GM12878 (cell line): ENCODE measurements at regions not wholly inside any gene's neighbourhood (a gene's known extent, or its start where the extent isn't known, plus 50 kb on each side); places are given as distances from the start of the nearest gene placed in this dataset.

ENCODE experiments used
- CEBPZ ChIP-seq: fragments of 150-350 bp; IDR thresholded peaks from 2 replicates; pipeline ENCODE4 v1.6.1; 2016; ENCODE audit warnings: low read depth, low read length
- CHD4 ChIP-seq: fragments of 200-600 bp; sonication (generic); IDR thresholded peaks from 2 replicates; pipeline ENCODE4 v1.6.1; 2016; ENCODE audit warnings: mild to moderate bottlenecking
- ESRRA ChIP-seq: IDR thresholded peaks from 2 replicates; pipeline ENCODE4 v1.6.1; 2012; ENCODE audit warnings: mild to moderate bottlenecking, low read length, improper control_type of control experiment
- MEF2B ChIP-seq: fragments of 450-650 bp; IDR thresholded peaks from 2 replicates; pipeline ENCODE4 v1.6.1; 2018; ENCODE audit warnings: mild to moderate bottlenecking, moderate library complexity; ENCODE audit not compliant: partially characterized antibody, poor library complexity, severe bottlenecking
- MTA3 ChIP-seq: IDR thresholded peaks from 2 replicates; pipeline ENCODE4 v1.6.1; 2012; ENCODE audit warnings: low read length, inconsistent platforms, borderline replicate concordance
- PAX5 ChIP-seq: IDR thresholded peaks from 2 replicates; pipeline ENCODE4 v1.6.1; 2011; ENCODE audit warnings: low read depth, low read length, borderline replicate concordance
- SP1 ChIP-seq: IDR thresholded peaks from one replicate; pipeline ENCODE4 v1.6.1; 2011; ENCODE audit warnings: low read depth, low read length
- TAF1 ChIP-seq: IDR thresholded peaks from 2 replicates; pipeline ENCODE4 v1.6.1; 2011; ENCODE audit warnings: mild to moderate bottlenecking, low read depth, low read length, borderline replicate concordance
- YY1 ChIP-seq: IDR thresholded peaks from 2 replicates; pipeline ENCODE4 v1.6.1; 2011; ENCODE audit warnings: low read depth, mild to moderate bottlenecking, low read length
- TF ChIP-seq, protein P1 (sequence below): IDR thresholded peaks from 2 replicates; pipeline ENCODE4 v1.6.1; 2012; ENCODE audit warnings: improper control_type of control experiment, low read depth, low read length; ENCODE audit not compliant: insufficient replicate concordance
- TF ChIP-seq, protein P2 (sequence below): IDR thresholded peaks from 2 replicates; pipeline ENCODE4 v1.6.1; 2011; ENCODE audit warnings: borderline replicate concordance, low read depth, mild to moderate bottlenecking, moderate library complexity, low read length; ENCODE audit not compliant: insufficient read depth, poor library complexity, severe bottlenecking
- TF ChIP-seq, protein P3 (sequence below): IDR thresholded peaks from 2 replicates; pipeline ENCODE4 v1.6.1; 2012; ENCODE audit warnings: mild to moderate bottlenecking, low read depth, low read length

DNA sequence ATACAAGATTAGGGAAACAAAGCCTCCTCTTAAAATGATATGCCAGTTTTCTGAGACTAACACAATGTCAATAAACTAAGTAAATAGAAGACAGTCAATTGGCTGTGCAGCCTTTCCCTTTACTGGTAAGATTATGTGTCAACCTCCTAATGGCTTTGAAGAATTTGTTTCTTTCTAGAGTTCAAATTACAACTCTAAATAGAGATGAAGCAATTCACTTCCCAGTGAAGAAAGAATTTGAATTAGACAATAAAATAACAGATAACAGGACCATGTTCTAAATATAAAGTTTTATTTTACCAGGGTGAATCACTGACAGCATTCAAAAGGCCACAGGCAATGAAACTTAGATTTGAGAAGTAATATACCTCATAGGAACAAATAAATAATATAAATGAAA is 680.3 kb downstream of the PLA2G4A start (continued):
- TF ChIP-seq, protein P1, sequence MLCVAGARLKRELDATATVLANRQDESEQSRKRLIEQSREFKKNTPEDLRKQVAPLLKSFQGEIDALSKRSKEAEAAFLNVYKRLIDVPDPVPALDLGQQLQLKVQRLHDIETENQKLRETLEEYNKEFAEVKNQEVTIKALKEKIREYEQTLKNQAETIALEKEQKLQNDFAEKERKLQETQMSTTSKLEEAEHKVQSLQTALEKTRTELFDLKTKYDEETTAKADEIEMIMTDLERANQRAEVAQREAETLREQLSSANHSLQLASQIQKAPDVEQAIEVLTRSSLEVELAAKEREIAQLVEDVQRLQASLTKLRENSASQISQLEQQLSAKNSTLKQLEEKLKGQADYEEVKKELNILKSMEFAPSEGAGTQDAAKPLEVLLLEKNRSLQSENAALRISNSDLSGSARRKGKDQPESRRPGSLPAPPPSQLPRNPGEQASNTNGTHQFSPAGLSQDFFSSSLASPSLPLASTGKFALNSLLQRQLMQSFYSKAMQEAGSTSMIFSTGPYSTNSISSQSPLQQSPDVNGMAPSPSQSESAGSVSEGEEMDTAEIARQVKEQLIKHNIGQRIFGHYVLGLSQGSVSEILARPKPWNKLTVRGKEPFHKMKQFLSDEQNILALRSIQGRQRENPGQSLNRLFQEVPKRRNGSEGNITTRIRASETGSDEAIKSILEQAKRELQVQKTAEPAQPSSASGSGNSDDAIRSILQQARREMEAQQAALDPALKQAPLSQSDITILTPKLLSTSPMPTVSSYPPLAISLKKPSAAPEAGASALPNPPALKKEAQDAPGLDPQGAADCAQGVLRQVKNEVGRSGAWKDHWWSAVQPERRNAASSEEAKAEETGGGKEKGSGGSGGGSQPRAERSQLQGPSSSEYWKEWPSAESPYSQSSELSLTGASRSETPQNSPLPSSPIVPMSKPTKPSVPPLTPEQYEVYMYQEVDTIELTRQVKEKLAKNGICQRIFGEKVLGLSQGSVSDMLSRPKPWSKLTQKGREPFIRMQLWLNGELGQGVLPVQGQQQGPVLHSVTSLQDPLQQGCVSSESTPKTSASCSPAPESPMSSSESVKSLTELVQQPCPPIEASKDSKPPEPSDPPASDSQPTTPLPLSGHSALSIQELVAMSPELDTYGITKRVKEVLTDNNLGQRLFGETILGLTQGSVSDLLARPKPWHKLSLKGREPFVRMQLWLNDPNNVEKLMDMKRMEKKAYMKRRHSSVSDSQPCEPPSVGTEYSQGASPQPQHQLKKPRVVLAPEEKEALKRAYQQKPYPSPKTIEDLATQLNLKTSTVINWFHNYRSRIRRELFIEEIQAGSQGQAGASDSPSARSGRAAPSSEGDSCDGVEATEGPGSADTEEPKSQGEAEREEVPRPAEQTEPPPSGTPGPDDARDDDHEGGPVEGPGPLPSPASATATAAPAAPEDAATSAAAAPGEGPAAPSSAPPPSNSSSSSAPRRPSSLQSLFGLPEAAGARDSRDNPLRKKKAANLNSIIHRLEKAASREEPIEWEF, result no peak
- TF ChIP-seq, protein P2, sequence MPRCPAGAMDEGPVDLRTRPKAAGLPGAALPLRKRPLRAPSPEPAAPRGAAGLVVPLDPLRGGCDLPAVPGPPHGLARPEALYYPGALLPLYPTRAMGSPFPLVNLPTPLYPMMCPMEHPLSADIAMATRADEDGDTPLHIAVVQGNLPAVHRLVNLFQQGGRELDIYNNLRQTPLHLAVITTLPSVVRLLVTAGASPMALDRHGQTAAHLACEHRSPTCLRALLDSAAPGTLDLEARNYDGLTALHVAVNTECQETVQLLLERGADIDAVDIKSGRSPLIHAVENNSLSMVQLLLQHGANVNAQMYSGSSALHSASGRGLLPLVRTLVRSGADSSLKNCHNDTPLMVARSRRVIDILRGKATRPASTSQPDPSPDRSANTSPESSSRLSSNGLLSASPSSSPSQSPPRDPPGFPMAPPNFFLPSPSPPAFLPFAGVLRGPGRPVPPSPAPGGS, result no peak
- TF ChIP-seq MTA3 (no peak), MEF2B (no peak), CHD4 (no peak), YY1 (no peak), SP1 (no peak), PAX5 (no peak), CEBPZ (no peak), ESRRA (no peak), TAF1 (no peak)
- TF ChIP-seq, protein P3, sequence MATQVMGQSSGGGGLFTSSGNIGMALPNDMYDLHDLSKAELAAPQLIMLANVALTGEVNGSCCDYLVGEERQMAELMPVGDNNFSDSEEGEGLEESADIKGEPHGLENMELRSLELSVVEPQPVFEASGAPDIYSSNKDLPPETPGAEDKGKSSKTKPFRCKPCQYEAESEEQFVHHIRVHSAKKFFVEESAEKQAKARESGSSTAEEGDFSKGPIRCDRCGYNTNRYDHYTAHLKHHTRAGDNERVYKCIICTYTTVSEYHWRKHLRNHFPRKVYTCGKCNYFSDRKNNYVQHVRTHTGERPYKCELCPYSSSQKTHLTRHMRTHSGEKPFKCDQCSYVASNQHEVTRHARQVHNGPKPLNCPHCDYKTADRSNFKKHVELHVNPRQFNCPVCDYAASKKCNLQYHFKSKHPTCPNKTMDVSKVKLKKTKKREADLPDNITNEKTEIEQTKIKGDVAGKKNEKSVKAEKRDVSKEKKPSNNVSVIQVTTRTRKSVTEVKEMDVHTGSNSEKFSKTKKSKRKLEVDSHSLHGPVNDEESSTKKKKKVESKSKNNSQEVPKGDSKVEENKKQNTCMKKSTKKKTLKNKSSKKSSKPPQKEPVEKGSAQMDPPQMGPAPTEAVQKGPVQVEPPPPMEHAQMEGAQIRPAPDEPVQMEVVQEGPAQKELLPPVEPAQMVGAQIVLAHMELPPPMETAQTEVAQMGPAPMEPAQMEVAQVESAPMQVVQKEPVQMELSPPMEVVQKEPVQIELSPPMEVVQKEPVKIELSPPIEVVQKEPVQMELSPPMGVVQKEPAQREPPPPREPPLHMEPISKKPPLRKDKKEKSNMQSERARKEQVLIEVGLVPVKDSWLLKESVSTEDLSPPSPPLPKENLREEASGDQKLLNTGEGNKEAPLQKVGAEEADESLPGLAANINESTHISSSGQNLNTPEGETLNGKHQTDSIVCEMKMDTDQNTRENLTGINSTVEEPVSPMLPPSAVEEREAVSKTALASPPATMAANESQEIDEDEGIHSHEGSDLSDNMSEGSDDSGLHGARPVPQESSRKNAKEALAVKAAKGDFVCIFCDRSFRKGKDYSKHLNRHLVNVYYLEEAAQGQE, result no peak
